ENCODE measurements at regions not wholly inside any gene's neighbourhood (a gene's known extent, or its start where the extent isn't known, plus 50 kb on each side); places are given as distances from the start of the nearest gene placed in this dataset.

GRCh38 chr3:110314512-110315114 is 757.0 kb upstream of the NECTIN3 start:
- ATAC-seq, result peak; percentile 90
- ChIA-PET SMC1A (ENCODE audit: uncharacterized antibody, unreplicated experiment) (interaction anchor here (0.9 to 2.6 kb wide), 16 partner anchors 9 to 1224 kb away, joined by 3 to 9 read pairs (median 3); no protein-coding TSS in a partner anchor), POLR2A (no interaction called here), RAD21 (ENCODE audit: unreplicated experiment) (interaction anchor here (0.8 to 1.8 kb wide), 5 partner anchors 37 to 1291 kb away, joined by 3 to 10 read pairs (median 3); no protein-coding TSS in a partner anchor), CTCF (interaction anchor here (0.8 to 3.0 kb wide), 25 partner anchors 9 to 1228 kb away, joined by 3 to 15 read pairs (median 5); no protein-coding TSS in a partner anchor)
- in situ Hi-C loops (cut with MboI), result loop anchor here (10.0 kb wide), 1 partner anchor 580 kb away; no protein-coding TSS in a partner anchor
- Histone ChIP-seq H3K79me2 (ENCODE audit: control insufficient read depth, insufficient read depth, low read length) (no peaks in the 10 kb centered on the region), H3K36me3 (ENCODE audit: control insufficient read depth in 2 of 2, insufficient read depth in 2 of 2, low read length in 1 of 2) (no peaks in the 10 kb centered on the region), H3K27me3 (replicated peaks in 1 of 2; ENCODE audit: control insufficient read depth in 2 of 2, insufficient read depth in 2 of 2, low read length in 1 of 2) (no peaks in the 10 kb centered on the region), H4K20me1 (ENCODE audit: control insufficient read depth, insufficient read depth) (no peaks in the 10 kb centered on the region), H3K4me1 (ENCODE audit: control insufficient read depth, insufficient read depth, low read length) (no peaks in the 10 kb centered on the region), H3K9me3 (replicated peaks; ENCODE audit: control insufficient read depth, insufficient read depth, low read length) (no peaks in the 10 kb centered on the region), H3K4me2 (ENCODE audit: control insufficient read depth, insufficient read depth) (no peak overlapping the region), H3K27ac (ENCODE audit: control insufficient read depth, insufficient read depth) (no peak overlapping the region), H3K9ac (ENCODE audit: control insufficient read depth, insufficient read depth, low read length) (no peak overlapping the region), H2AFZ (ENCODE audit: control insufficient read depth, low read depth, low read length) (no peak overlapping the region), H3K4me3 (no peak overlapping the region)
- intact Hi-C loops (cut with micrococcal nuclease; ENCODE audit: unreplicated experiment), result loop anchor here (1.0 to 5.0 kb wide), 3 partner anchors 582 to 1037 kb away; no protein-coding TSS in a partner anchor
- WGBS (ENCODE audit: insufficient coverage, insufficient replicate concordance, low lambda C conversion rate, missing lambda C conversion rate), result 4% methylated on average over 7 of the region's 7 CpGs
- no TSS peak for BruUV-seq (replicated peaks)
- TF ChIP-seq PBX3 (IDR thresholded peaks at IDR 0.05; ENCODE audit: insufficient replicate concordance, low read depth, low read length) (no peak), SMC3 (IDR thresholded peaks at IDR 0.05; ENCODE audit: borderline replicate concordance, low read length) (peak; percentile 71), SRF (IDR thresholded peaks at IDR 0.05; ENCODE audit: low read depth in 2 of 2, low read length in 2 of 2) (no peak), RUNX3 (IDR thresholded peaks at IDR 0.05; ENCODE audit: low read length) (no peak), CTCF (IDR thresholded peaks at IDR 0.05 in 2 of 3, conservative IDR thresholded peaks at IDR 0.05 in 1 of 3; ENCODE audit: control insufficient read depth in 2 of 3, extremely low read depth in 1 of 3, insufficient read depth in 1 of 3, low read depth in 3 of 3, low read length in 3 of 3) (peak; percentile 70 to 83 (median 78)), USF1 (IDR thresholded peaks at IDR 0.05; ENCODE audit: borderline replicate concordance, extremely low read length, insufficient read depth, low read depth, low read length) (no peak), MAX (IDR thresholded peaks at IDR 0.05; ENCODE audit: low read depth, low read length) (no peak), ZNF207 (IDR thresholded peaks at IDR 0.05; ENCODE audit: borderline replicate concordance) (no peak), MEF2A (IDR thresholded peaks at IDR 0.05; ENCODE audit: insufficient read depth, low read depth, low read length) (no peak), STAT3 (IDR thresholded peaks at IDR 0.05; ENCODE audit: low read depth, low read length) (no peak), EZH2 (IDR thresholded peaks at IDR 0.05; ENCODE audit: borderline replicate concordance, control insufficient read depth, low read depth, low read length) (no peak), RAD21 (IDR thresholded peaks at IDR 0.05; ENCODE audit: insufficient read depth, low read depth, low read length) (peak; percentile 56)
- peak; percentile 66 for FAIRE-seq
- peak; percentile 9 for DNase-seq (ENCODE audit: low read depth, low spot score)

All from GM12878 (cell line).